ENCODE measurements at regions not wholly inside any gene's neighbourhood (a gene's known extent, or its start where the extent isn't known, plus 50 kb on each side); places are given as distances from the start of the nearest gene placed in this dataset.

- TF ChIP-seq CTCF (IDR thresholded peaks at IDR 0.05) (no peak), EZH2 (IDR thresholded peaks at IDR 0.05; ENCODE audit: borderline replicate concordance, insufficient read depth, low read depth, low read length, poor library complexity, severe bottlenecking) (no peak)
Measured at GRCh38 chr6:105978974-105979373, 107.2 kb upstream of the PRDM1 start.
